22Rv1 (cell line): ENCODE measurements at regions not wholly inside any gene's neighbourhood (a gene's known extent, or its start where the extent isn't known, plus 50 kb on each side); places are given as distances from the start of the nearest gene placed in this dataset.

ENCODE experiments used
- ZFX ChIP-seq: fragments of 450-650 bp; IDR thresholded peaks from 2 replicates; pipeline ENCODE4 v1.6.1; 2017; ENCODE audit warnings: antibody characterized with exemption, borderline replicate concordance
- TF ChIP-seq, protein P1 (sequence below): fragments of 450-650 bp; IDR thresholded peaks from 2 replicates; pipeline ENCODE4 v1.5.1; 2017; ENCODE audit warnings: mild to moderate bottlenecking

DNA sequence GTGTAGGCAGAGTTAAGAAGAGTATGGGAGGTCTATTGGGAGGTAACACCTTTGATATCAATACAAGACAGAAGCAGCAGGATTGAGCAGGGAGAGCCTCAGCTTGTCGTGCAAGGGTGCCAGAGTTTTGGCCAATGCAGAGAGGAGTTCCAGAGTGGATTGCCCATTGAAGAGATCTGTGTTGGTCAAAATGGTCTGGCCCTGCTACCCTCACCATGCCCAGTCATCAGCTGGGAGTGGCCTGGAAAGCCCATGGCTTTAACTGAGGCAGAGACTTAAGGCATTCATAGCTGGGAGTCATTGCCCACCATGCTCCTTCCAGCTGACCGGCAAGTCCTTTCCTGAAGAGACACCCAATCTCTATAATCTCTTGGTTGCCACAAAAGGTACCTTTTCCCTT, 271.3 kb downstream of the ABHD5 start:
- TF ChIP-seq, protein P1, sequence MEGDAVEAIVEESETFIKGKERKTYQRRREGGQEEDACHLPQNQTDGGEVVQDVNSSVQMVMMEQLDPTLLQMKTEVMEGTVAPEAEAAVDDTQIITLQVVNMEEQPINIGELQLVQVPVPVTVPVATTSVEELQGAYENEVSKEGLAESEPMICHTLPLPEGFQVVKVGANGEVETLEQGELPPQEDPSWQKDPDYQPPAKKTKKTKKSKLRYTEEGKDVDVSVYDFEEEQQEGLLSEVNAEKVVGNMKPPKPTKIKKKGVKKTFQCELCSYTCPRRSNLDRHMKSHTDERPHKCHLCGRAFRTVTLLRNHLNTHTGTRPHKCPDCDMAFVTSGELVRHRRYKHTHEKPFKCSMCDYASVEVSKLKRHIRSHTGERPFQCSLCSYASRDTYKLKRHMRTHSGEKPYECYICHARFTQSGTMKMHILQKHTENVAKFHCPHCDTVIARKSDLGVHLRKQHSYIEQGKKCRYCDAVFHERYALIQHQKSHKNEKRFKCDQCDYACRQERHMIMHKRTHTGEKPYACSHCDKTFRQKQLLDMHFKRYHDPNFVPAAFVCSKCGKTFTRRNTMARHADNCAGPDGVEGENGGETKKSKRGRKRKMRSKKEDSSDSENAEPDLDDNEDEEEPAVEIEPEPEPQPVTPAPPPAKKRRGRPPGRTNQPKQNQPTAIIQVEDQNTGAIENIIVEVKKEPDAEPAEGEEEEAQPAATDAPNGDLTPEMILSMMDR, result no peak
- no peak for TF ChIP-seq ZFX
